Common myeloid progenitor, CD34-positive (primary cell): ENCODE measurements at regions not wholly inside any gene's neighbourhood (a gene's known extent, or its start where the extent isn't known, plus 50 kb on each side); places are given as distances from the start of the nearest gene placed in this dataset.

Source experiments
- CTCF ChIA-PET: fragments of 350-600 bp; sonication (Branson Sonifier 250); formaldehyde crosslinking; loops from one replicate; lab custom pipeline; 2021; ENCODE audit warnings: antibody characterized with exemption; lab: Charles Lee
- POLR2A ChIA-PET: fragments of 350-600 bp; sonication (Branson Sonifier 250); formaldehyde crosslinking; loops from one replicate; lab custom pipeline; 2021; ENCODE audit warnings: antibody characterized with exemption; lab: Charles Lee
- DNase-seq, 3 donors: peaks; one replicate each; pipeline versions ENCODE4 v3.0.0 to v3.0.0-alpha.2; 2013
- H3K27ac ChIP-seq, 2 experiments: 1 replicate in 1 of 2; 2 replicates in 1 of 2; pipeline ENCODE4 v1.7.0; 2013; ENCODE audit warnings: inconsistent platforms in 2 of 2, low read length in 2 of 2, mild to moderate bottlenecking in 2 of 2, low read depth in 1 of 2, moderate library complexity in 1 of 2; ENCODE audit not compliant: severe bottlenecking in 2 of 2, insufficient read depth in 1 of 2, poor library complexity in 1 of 2
- H3K27me3 ChIP-seq, 5 experiments: replicated peaks in 2 of 5; 1 replicate in 3 of 5; 2 replicates in 2 of 5; pipeline versions ENCODE4 v1.6.1 to v1.7.0; 2013; ENCODE audit warnings: low read length in 4 of 5, mild to moderate bottlenecking in 2 of 5, moderate library complexity in 2 of 5, inconsistent platforms in 1 of 5; ENCODE audit not compliant: insufficient read depth in 5 of 5, control insufficient read depth in 4 of 5
- H3K36me3 ChIP-seq, 4 experiments: 1 replicate in 2 of 4; 2 replicates in 2 of 4; pipeline versions ENCODE4 v1.6.1 to v1.7.0; 2013; ENCODE audit warnings: low read length in 3 of 4, control low read depth in 1 of 4, mild to moderate bottlenecking in 1 of 4; ENCODE audit not compliant: control insufficient read depth in 4 of 4, insufficient read depth in 4 of 4
- H3K4me1 ChIP-seq, 4 experiments: 1 replicate in 3 of 4; 2 replicates in 1 of 4; pipeline versions ENCODE4 v1.6.1 to v1.7.1; 2013; ENCODE audit warnings: low read length in 3 of 4, mild to moderate bottlenecking in 3 of 4, control low read depth in 1 of 4, inconsistent platforms in 1 of 4, moderate library complexity in 1 of 4; ENCODE audit not compliant: control insufficient read depth in 4 of 4, insufficient read depth in 4 of 4; ENCODE audit errors: control extremely low read depth in 1 of 4
- H3K4me3 ChIP-seq, 7 experiments: 1 replicate in 4 of 7; 2 replicates in 3 of 7; pipeline versions ENCODE4 v1.5.1 to v1.7.0; 2013; ENCODE audit warnings: mild to moderate bottlenecking in 7 of 7, low read length in 6 of 7, moderate library complexity in 6 of 7, inconsistent platforms in 2 of 7, low read depth in 2 of 7, control low read depth in 1 of 7; ENCODE audit not compliant: insufficient read depth in 4 of 7, control insufficient read depth in 1 of 7; ENCODE audit errors: extremely low read depth in 1 of 7
- H3K9me3 ChIP-seq, 5 experiments: 1 replicate in 4 of 5; 2 replicates in 1 of 5; pipeline versions ENCODE4 v1.6.1 to v1.7.1; 2013; ENCODE audit warnings: low read length in 4 of 5, mild to moderate bottlenecking in 2 of 5, inconsistent platforms in 1 of 5, low read depth in 1 of 5, moderate library complexity in 1 of 5; ENCODE audit not compliant: control insufficient read depth in 4 of 5, insufficient read depth in 2 of 5; ENCODE audit errors: control extremely low read depth in 1 of 5
- WGBS: methylation state at CpG from one replicate; pipeline ENCODE4 v1.1.5; 2013; ENCODE audit not compliant: insufficient coverage; 5-methylcytosine and 5-hydroxymethylcytosine counted together

DNA sequence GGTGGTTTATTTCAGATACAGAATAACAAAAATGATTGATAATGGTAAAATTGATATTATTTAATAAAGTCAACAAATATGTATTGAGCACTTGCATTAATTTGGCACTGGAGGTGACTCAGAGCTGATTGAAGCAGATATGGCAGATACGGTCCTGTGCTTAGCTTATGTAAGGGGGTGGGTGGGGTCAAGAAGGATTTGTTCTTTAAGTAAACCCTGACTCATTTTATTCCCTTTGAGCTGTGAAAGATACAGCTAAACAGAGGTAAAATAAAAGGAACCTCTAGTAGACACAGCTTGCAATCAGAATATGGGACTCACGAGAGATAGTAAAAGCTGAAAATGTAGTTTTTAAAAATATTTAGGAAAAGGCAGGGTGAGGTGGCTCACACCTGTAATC is 201.3 kb upstream of the CLINT1 start:
- Histone ChIP-seq H3K27ac (no peak overlapping the region), H3K4me3 (no peak overlapping the region), H3K36me3 (no peaks in the 10 kb centered on the region), H3K4me1 (peaks cover 4 to 9% (median 7%) of the 10 kb centered on the region in 4 experiments), H3K27me3 (no peaks in the 10 kb centered on the region), H3K9me3 (peaks cover 0 to 3% (median 0%) of the 10 kb centered on the region in 5 experiments)
- POLR2A ChIA-PET, result no interaction called here
- WGBS, result 100% methylated on average over 2 of the region's 2 CpGs
- no peak for DNase-seq
- CTCF ChIA-PET, result interaction anchor here (1.1 kb wide), 1 partner anchor 65 kb away, joined by 4 read pairs; no protein-coding TSS in a partner anchor

- CTCF ChIA-PET, result no interaction called here
These were observed 199.5 kb upstream of the CLINT1 start for GRCh38 chr5:158058208-158059120.

DNA sequence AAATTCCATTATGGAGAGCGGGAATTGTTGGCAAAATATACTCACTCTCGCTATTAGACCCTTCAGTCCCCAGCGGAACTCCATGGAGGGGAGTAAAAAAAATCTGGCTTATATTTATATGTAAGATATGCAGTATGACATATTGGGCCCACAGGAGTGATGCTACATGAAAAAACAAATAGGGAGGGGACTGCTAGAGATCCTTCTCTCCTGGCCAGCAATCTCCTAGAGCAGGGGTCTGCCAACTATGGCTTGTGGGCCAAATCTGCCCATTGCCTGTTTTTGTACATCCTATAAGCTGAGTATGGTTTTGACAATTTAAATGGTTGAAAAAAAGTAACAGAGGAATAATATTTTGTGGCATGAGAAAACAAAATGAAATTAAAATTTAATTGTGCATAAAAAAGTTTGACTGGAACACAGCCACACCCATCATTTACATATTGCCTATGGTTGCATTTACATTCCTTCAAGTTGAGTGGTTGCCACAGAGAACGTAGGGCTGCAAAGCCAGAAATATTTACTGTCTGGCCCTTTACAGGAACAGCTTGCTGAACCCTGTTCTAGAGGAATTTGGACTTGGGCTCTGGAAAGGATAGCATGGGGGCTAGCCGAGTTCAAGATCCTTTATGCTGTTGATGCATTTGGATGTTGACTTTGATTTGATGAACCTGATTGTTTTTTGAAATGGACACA is 197.3 kb upstream of the CLINT1 start:
- H3K27me3 ChIP-seq, result peaks cover 0 to 5% (median 2%) of the 10 kb centered on the region in 5 experiments
- WGBS, result 94% methylated on average over 3 of the region's 5 CpGs
- peaks cover 0 to 2% (median 0%) of the 10 kb centered on the region in 5 experiments for H3K9me3 ChIP-seq
- peaks cover 6 to 15% (median 12%) of the 10 kb centered on the region in 4 experiments for H3K4me1 ChIP-seq
- no peak overlapping the region for H3K4me3 ChIP-seq
- H3K27ac ChIP-seq, result no peak overlapping the region
- H3K36me3 ChIP-seq, result no peaks in the 10 kb centered on the region
- CTCF ChIA-PET, result interaction anchor here (1.1 kb wide), 1 partner anchor 24 kb away, joined by 3 read pairs; no protein-coding TSS in a partner anchor
- no peak for DNase-seq
- POLR2A ChIA-PET, result no interaction called here

More at GRCh38 chr5:158058208-158059120, 199.5 kb upstream of the CLINT1 start:
- H3K4me1 ChIP-seq, result peaks cover 6 to 15% (median 12%) of the 10 kb centered on the region in 4 experiments
- DNase-seq, result peak in 1 of 3 donors; percentile 15
- H3K4me3 ChIP-seq, result no peak overlapping the region
- peaks cover 0 to 3% (median 0%) of the 10 kb centered on the region in 5 experiments for H3K9me3 ChIP-seq
- no peak overlapping the region for H3K27ac ChIP-seq
- H3K27me3 ChIP-seq, result peaks cover 0 to 2% (median 0%) of the 10 kb centered on the region in 5 experiments
- POLR2A ChIA-PET, result no interaction called here
- WGBS, result 75% methylated on average over 5 of the region's 6 CpGs
- H3K36me3 ChIP-seq, result no peaks in the 10 kb centered on the region

GRCh38 chr5:158055111-158055501 is 196.2 kb upstream of the CLINT1 start:
- ChIA-PET POLR2A (no interaction called here), CTCF (interaction anchor here (1.1 kb wide), 1 partner anchor 25 kb away, joined by 3 read pairs; no protein-coding TSS in a partner anchor)
- peaks cover 6 to 15% (median 12%) of the 10 kb centered on the region in 4 experiments for H3K4me1 ChIP-seq
- H3K36me3 ChIP-seq, result no peaks in the 10 kb centered on the region
- 0% methylated on average over 3 of the region's 4 CpGs for WGBS
- peak overlapping the region in 1 of 7 experiments; percentile 17 for H3K4me3 ChIP-seq
- no peak overlapping the region for H3K27ac ChIP-seq
- peaks cover 0 to 2% (median 0%) of the 10 kb centered on the region in 5 experiments for H3K9me3 ChIP-seq
- peak in 1 of 3 donors; percentile 8 for DNase-seq
- H3K27me3 ChIP-seq, result peaks cover 0 to 9% (median 2%) of the 10 kb centered on the region in 5 experiments

DNA sequence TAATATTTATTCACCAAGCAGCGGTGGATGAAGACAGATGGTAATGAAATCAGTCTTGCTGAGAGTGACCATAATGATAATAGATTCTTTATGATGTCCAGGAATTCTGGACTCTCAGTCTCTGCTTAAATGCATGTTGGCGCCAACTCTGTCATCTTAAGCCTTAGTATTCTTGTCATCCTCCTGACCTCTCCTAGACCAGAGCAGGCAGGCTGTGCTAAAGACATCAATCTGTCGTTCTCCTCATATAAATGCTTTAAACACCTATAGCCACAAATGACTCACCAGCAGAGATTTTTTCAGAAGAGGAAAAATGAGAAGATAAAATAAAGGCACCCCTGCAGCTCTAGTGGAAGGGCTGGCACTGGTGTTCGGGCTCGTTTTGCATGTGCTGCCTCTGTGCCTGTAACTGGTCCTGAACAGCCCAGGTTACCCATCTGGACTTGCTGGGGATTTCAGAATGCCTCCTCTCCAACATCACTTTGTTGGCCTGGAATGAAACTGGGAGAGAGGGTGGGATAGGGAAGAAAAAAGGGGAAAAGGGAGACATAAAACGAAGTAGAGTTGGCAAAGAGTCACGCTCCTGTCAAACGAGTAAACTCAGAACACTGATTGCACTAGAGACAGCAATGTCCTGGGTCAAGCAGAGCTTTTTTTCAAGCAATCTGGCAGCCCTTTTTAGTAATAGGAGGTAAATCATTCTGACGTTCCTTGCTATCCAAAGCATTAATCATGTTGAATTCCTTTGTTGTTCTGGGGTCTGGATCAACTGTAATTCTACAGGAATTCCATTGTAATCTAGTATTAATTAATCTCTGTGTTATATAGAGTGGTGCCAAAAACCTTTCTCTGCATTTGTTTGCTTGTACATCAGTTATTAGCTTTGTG is 195.5 kb upstream of the CLINT1 start:
- WGBS, result 48% methylated on average over 6 of the region's 9 CpGs
- Histone ChIP-seq H3K27me3 (peaks cover 0 to 12% (median 2%) of the 10 kb centered on the region in 5 experiments), H3K9me3 (peaks cover 0 to 2% (median 0%) of the 10 kb centered on the region in 5 experiments), H3K36me3 (no peaks in the 10 kb centered on the region), H3K4me1 (peaks cover 6 to 15% (median 12%) of the 10 kb centered on the region in 4 experiments), H3K4me3 (no peak overlapping the region), H3K27ac (no peak overlapping the region)
- CTCF ChIA-PET, result no interaction called here
- DNase-seq, result no peak
- POLR2A ChIA-PET, result no interaction called here

DNA sequence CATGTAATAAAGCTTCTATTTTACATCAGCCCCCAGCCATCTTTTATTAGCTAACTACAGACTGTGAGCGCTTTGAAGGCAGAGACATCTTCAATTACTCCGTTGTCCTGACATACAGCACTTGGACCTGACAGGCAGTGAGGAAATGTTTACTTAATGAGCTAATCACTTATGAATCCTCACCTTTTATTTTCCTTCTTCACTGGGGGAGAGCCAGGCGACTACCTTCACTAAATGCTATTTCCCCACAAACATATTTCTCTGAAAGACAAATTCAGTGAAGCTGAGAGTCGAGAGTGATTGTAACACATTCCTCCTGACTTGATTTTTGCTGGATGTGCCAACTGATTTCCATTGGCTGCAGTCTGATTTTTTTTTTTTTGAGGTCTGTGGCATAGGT is 192.1 kb upstream of the CLINT1 start:
- Histone ChIP-seq H3K36me3 (no peaks in the 10 kb centered on the region), H3K27ac (no peak overlapping the region), H3K27me3 (peaks cover 0 to 15% (median 2%) of the 10 kb centered on the region in 5 experiments), H3K4me1 (peaks cover 6 to 15% (median 11%) of the 10 kb centered on the region in 4 experiments), H3K9me3 (peaks cover 0 to 2% (median 0%) of the 10 kb centered on the region in 5 experiments), H3K4me3 (no peak overlapping the region)
- ChIA-PET POLR2A (no interaction called here), CTCF (no interaction called here)
- no peak for DNase-seq
- 100% methylated on average over 3 of the region's 4 CpGs for WGBS
